H1 (cell line): ENCODE measurements at regions not wholly inside any gene's neighbourhood (a gene's known extent, or its start where the extent isn't known, plus 50 kb on each side); places are given as distances from the start of the nearest gene placed in this dataset.

ENCODE experiments used
- CTCF ChIP-seq, 3 experiments: IDR thresholded peaks; 1 replicate in 2 of 3; 2 replicates in 1 of 3; pipeline versions ENCODE4 v1.5.1 to v1.6.1; 2011; ENCODE audit warnings: low read length in 3 of 3, mild to moderate bottlenecking in 3 of 3, inconsistent platforms in 2 of 3, low read depth in 1 of 3, moderate library complexity in 1 of 3; ENCODE audit not compliant: insufficient read depth in 1 of 3; ENCODE audit errors: control extremely low read depth in 1 of 3
- EP300 ChIP-seq, 2 experiments: IDR thresholded peaks; 1 replicate in 1 of 2; 2 replicates in 1 of 2; pipeline ENCODE4 v1.6.1; 2011 to 2012; ENCODE audit warnings: low read depth in 2 of 2, low read length in 2 of 2, mild to moderate bottlenecking in 2 of 2, borderline replicate concordance in 1 of 2, inconsistent platforms in 1 of 2, moderate library complexity in 1 of 2
- MAX ChIP-seq: IDR thresholded peaks from 2 replicates; pipeline ENCODE4 v1.6.1; 2012; ENCODE audit warnings: inconsistent platforms
- POLR2AphosphoS5 ChIP-seq: IDR thresholded peaks from 2 replicates; pipeline ENCODE4 v1.6.1; 2011; ENCODE audit warnings: low read depth, low read length
- SIN3A ChIP-seq, 2 experiments: IDR thresholded peaks in 1 of 2; conservative IDR thresholded peaks in 1 of 2; 2 replicates each; pipeline ENCODE4 v1.6.1; 2011 to 2012; ENCODE audit warnings: low read length in 2 of 2, improper control_type of control experiment in 1 of 2, low read depth in 1 of 2, mild to moderate bottlenecking in 1 of 2
- TAF1 ChIP-seq: IDR thresholded peaks from 2 replicates; pipeline ENCODE4 v1.6.1; 2011; ENCODE audit warnings: mild to moderate bottlenecking, low read depth, low read length
- USF2 ChIP-seq: IDR thresholded peaks from 2 replicates; pipeline ENCODE4 v1.6.1; 2011; ENCODE audit warnings: low read length, improper control_type of control experiment
- ZNF274 ChIP-seq: IDR thresholded peaks from 2 replicates; pipeline ENCODE4 v1.7.0; 2012; ENCODE audit warnings: low read length, borderline replicate concordance; ENCODE audit errors: extremely low read depth

GRCh38 chr14:100979079-100979478 is 75.6 kb upstream of the RTL1 start:
- TF ChIP-seq TAF1 (no peak), CTCF (IDR thresholded peaks at IDR 0.05; ENCODE audit: control extremely low read depth in 1 of 3, insufficient read depth in 1 of 3, low read depth in 1 of 3, low read length in 3 of 3) (no peak), USF2 (no peak), SIN3A (conservative IDR thresholded peaks at IDR 0.05 in 1 of 2, IDR thresholded peaks at IDR 0.05 in 1 of 2; ENCODE audit: low read depth in 1 of 2, low read length in 2 of 2) (no peak), EP300 (IDR thresholded peaks at IDR 0.05; ENCODE audit: borderline replicate concordance in 1 of 2, low read depth in 2 of 2, low read length in 2 of 2) (no peak), POLR2AphosphoS5 (no peak), MAX (no peak), ZNF274 (no peak)
